Uterus (tissue), 3 donors: ENCODE measurements at regions not wholly inside any gene's neighbourhood (a gene's known extent, or its start where the extent isn't known, plus 50 kb on each side); places are given as distances from the start of the nearest gene placed in this dataset.

Source experiments
- DNase-seq, 2 donors: peaks; one replicate each; pipeline ENCODE4 v3.0.0-alpha.2; 2019 to 2020
- H3K27ac ChIP-seq, 2 donors: fragments of 200-600 bp; sonication (generic); 1 replicate in 1 of 2; 2 replicates in 1 of 2; pipeline ENCODE4 v1.5.1; 2016 to 2018
- H3K27me3 ChIP-seq, 2 donors: fragments of 200-600 bp; sonication (generic); one replicate each; pipeline ENCODE4 v1.5.1; 2018 to 2019; ENCODE audit warnings: control low read depth in 1 of 2
- H3K36me3 ChIP-seq, 2 donors: fragments of 200-600 bp; sonication (generic); one replicate each; pipeline ENCODE4 v1.5.1; 2019; ENCODE audit warnings: control low read depth in 1 of 2
- H3K4me1 ChIP-seq, 2 donors: fragments of 200-600 bp; sonication (generic); one replicate each; pipeline ENCODE4 v1.5.1; 2018 to 2019; ENCODE audit warnings: control low read depth in 1 of 2
- H3K4me3 ChIP-seq, 2 donors: fragments of 200-600 bp; sonication (generic); 1 replicate in 1 of 2; 2 replicates in 1 of 2; pipeline ENCODE4 v1.5.1; 2018 to 2019; ENCODE audit warnings: mild to moderate bottlenecking in 1 of 2
- H3K9me3 ChIP-seq, 2 donors: fragments of 200-600 bp; sonication (generic); one replicate each; pipeline ENCODE4 v1.5.1; 2019; ENCODE audit warnings: control low read depth in 1 of 2
- POLR2A ChIP-seq, 2 donors: fragments of 450-650 bp; IDR thresholded peaks; one replicate each; pipeline ENCODE4 v1.6.1; 2016; ENCODE audit warnings: antibody characterized with exemption in 2 of 2, mild to moderate bottlenecking in 1 of 2, moderate library complexity in 1 of 2
- intact Hi-C: fragments of 100-400 bp; cut with DNase I; formaldehyde crosslinking; loops from one replicate; pipeline ENCODE4 v1.15.1; 2023; ENCODE audit warnings: low total_unique reads
- TF ChIP-seq, protein P1 (sequence below), 4 experiments: fragments of 200-600 bp in 2 of 4; fragments of 450-650 bp in 2 of 4; sonication (generic) in 2 of 4; IDR thresholded peaks; one replicate each; pipeline ENCODE4 v1.5.1; 2016 to 2019; ENCODE audit warnings: antibody characterized with exemption in 4 of 4, mild to moderate bottlenecking in 2 of 4, moderate library complexity in 1 of 4
- donor health status: DM: yes; HTN: yes; CAD: no.

DNA sequence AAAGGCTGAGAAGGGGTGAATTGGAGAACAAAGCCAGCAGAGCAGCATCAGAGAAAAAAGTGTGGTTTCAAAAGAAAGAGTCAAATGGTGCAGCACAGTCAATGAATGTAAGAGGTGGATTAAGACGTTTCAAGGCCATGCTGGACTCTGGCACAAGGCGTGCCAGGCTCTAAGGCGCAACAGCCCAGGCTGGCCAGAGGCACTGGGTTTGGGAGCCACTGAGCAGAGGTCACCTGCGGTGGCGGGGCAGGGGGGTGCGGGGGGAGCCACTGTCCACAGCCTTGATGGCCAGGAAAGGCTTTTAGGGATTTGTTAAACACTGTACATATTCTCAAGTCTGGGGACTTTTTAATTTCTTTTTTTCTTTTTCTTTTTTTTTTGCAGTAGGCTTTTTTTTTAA is 222.5 kb upstream of the FAT1 start:
- Histone ChIP-seq H3K27me3 (no peaks in the 10 kb centered on the region), H3K4me3 (no peak overlapping the region), H3K4me1 (no peaks in the 10 kb centered on the region), H3K27ac (no peak overlapping the region), H3K9me3 (no peaks in the 10 kb centered on the region), H3K36me3 (no peaks in the 10 kb centered on the region)
- no peak for TF ChIP-seq POLR2A (IDR thresholded peaks at IDR 0.05)
- TF ChIP-seq, protein P1, sequence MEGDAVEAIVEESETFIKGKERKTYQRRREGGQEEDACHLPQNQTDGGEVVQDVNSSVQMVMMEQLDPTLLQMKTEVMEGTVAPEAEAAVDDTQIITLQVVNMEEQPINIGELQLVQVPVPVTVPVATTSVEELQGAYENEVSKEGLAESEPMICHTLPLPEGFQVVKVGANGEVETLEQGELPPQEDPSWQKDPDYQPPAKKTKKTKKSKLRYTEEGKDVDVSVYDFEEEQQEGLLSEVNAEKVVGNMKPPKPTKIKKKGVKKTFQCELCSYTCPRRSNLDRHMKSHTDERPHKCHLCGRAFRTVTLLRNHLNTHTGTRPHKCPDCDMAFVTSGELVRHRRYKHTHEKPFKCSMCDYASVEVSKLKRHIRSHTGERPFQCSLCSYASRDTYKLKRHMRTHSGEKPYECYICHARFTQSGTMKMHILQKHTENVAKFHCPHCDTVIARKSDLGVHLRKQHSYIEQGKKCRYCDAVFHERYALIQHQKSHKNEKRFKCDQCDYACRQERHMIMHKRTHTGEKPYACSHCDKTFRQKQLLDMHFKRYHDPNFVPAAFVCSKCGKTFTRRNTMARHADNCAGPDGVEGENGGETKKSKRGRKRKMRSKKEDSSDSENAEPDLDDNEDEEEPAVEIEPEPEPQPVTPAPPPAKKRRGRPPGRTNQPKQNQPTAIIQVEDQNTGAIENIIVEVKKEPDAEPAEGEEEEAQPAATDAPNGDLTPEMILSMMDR (IDR thresholded peaks at IDR 0.05), result no peak
- intact Hi-C loops, result no loop called here
- DNase-seq, result no peak

- no peak for DNase-seq
- intact Hi-C loops, result no loop called here
- Histone ChIP-seq H3K4me1 (no peaks in the 10 kb centered on the region), H3K36me3 (no peaks in the 10 kb centered on the region), H3K27me3 (no peaks in the 10 kb centered on the region), H3K27ac (no peak overlapping the region), H3K9me3 (no peaks in the 10 kb centered on the region), H3K4me3 (no peak overlapping the region)
- TF ChIP-seq, protein P1 (IDR thresholded peaks at IDR 0.05), result peak; percentile 10 to 33 (median 29)
- no peak for TF ChIP-seq POLR2A (IDR thresholded peaks at IDR 0.05)
These were observed 223.1 kb upstream of the FAT1 start for GRCh38 chr4:186946682-186947294.

DNA sequence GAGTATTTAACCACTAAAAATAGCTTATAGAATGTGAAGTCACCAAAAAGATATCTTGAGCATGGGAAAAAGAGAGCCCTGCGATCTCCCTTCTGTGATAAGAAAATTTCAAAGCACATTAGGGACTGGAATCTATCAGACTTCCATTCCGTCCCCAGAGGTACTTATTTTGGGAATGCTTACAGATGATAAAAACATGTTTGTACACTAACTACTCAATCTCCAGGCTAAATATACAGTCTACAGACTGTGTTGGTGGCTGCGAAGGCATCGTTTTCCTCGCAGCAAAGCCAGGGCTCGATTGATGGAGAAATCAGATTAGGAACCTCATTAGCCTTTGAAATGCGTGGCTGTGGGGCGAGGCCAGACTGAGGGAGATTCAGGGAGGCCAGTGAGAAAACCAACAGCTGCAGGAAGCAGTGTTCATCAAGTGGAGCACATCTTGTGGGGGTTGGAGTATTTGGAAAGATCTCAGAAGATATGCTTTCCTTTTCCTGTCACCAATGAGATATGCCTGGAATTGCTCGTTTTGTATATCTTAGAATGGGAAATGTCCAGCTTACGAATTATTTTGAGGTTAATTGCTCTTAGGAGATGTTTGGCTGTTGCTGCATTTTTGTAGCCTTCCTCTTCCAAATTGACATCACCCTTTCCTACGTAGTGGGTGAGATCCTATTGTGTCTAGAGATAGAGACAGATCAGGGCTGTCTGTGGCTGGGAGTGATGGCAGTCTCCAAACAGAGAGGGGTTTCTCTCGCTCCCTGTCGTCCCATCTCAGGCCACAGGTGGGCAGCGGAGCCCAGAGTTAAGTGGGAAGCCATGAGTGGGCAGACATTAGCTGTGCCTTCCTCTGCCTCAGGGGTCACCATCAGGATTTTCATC is 224.9 kb upstream of the FAT1 start:
- DNase-seq, result no peak
- no peaks in the 10 kb centered on the region for H3K4me1 ChIP-seq
- TF ChIP-seq, protein P1 (IDR thresholded peaks at IDR 0.05), result peak in 1 of 4 experiments; percentile 10
- TF ChIP-seq POLR2A (IDR thresholded peaks at IDR 0.05), result no peak
- no peak overlapping the region for H3K27ac ChIP-seq
- intact Hi-C loops, result no loop called here
- no peaks in the 10 kb centered on the region for H3K9me3 ChIP-seq
- H3K4me3 ChIP-seq, result no peak overlapping the region
- H3K27me3 ChIP-seq, result no peaks in the 10 kb centered on the region
- no peaks in the 10 kb centered on the region for H3K36me3 ChIP-seq

GRCh38 chr4:186949847-186950246 is 226.2 kb upstream of the FAT1 start:
- intact Hi-C loops, result no loop called here
- Histone ChIP-seq H3K4me3 (no peak overlapping the region), H3K27me3 (no peaks in the 10 kb centered on the region), H3K9me3 (no peaks in the 10 kb centered on the region), H3K36me3 (no peaks in the 10 kb centered on the region), H3K27ac (no peak overlapping the region), H3K4me1 (no peaks in the 10 kb centered on the region)
- DNase-seq, result no peak
- no peak for TF ChIP-seq POLR2A (IDR thresholded peaks at IDR 0.05)
- TF ChIP-seq, protein P1 (IDR thresholded peaks at IDR 0.05), result no peak

DNA sequence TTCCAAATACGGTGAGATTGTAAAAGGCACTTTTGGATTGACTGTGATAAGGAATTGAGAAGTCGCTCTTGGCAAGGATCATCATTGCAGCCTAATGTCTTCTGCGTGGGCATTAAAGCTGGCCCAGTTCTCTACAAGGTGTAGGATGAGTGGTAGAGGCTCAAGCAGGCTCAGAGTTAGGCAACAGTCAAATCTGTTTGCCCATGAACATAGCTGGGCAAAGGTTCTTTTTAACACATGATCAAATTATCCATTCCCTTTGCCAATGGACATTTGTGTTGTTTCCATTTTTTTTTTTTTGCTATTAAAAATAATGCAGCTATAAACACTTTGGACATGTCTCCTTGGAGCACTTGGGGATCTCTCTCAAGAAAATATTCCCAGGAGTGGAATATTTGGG is 229.1 kb upstream of the FAT1 start:
- Histone ChIP-seq H3K9me3 (no peaks in the 10 kb centered on the region), H3K27ac (no peak overlapping the region), H3K4me1 (no peaks in the 10 kb centered on the region), H3K27me3 (no peaks in the 10 kb centered on the region), H3K36me3 (no peaks in the 10 kb centered on the region), H3K4me3 (no peak overlapping the region)
- TF ChIP-seq, protein P1 (IDR thresholded peaks at IDR 0.05), result no peak
- TF ChIP-seq POLR2A (IDR thresholded peaks at IDR 0.05), result no peak
- no peak for DNase-seq
- intact Hi-C loops, result no loop called here
